Osteocyte (in vitro differentiated cells): ENCODE measurements at regions not wholly inside any gene's neighbourhood (a gene's known extent, or its start where the extent isn't known, plus 50 kb on each side); places are given as distances from the start of the nearest gene placed in this dataset.
A peak's percentile ranks its signal among the peaks of the same experiment; 100 is the strongest.

Source experiments
- DNase-seq: peaks from one replicate; pipeline ENCODE4 v3.0.0; 2021; ENCODE audit warnings: mixed read lengths; ENCODE audit not compliant: unreplicated experiment; ENCODE audit errors: extremely low spot score
- H3K27ac Mint-ChIP-seq: one replicate; pipeline ENCODE4 v1.8.0; 2021; ENCODE audit warnings: mild to moderate bottlenecking, mixed read lengths; ENCODE audit not compliant: unreplicated experiment
- H3K27me3 Mint-ChIP-seq: one replicate; pipeline ENCODE4 v1.8.0; 2021; ENCODE audit warnings: mixed read lengths; ENCODE audit not compliant: unreplicated experiment
- H3K36me3 Mint-ChIP-seq: one replicate; pipeline ENCODE4 v1.8.0; 2021; ENCODE audit warnings: mixed read lengths; ENCODE audit not compliant: unreplicated experiment
- H3K4me1 Mint-ChIP-seq: one replicate; pipeline ENCODE4 v1.8.0; 2021; ENCODE audit warnings: mixed read lengths; ENCODE audit not compliant: unreplicated experiment
- H3K4me3 Mint-ChIP-seq: one replicate; pipeline ENCODE4 v1.8.0; 2021; ENCODE audit warnings: mild to moderate bottlenecking, moderate library complexity, mixed read lengths; ENCODE audit not compliant: unreplicated experiment
- H3K9me3 Mint-ChIP-seq: one replicate; pipeline ENCODE4 v1.8.0; 2021; ENCODE audit warnings: mixed read lengths; ENCODE audit not compliant: unreplicated experiment
- CTCF ChIP-seq: fragments of 200-600 bp; sonication (generic); IDR thresholded peaks from 2 replicates; pipeline ENCODE4 v1.5.0; 2021; ENCODE audit warnings: antibody characterized with exemption, mild to moderate bottlenecking, moderate library complexity

- H3K36me3 Mint-ChIP-seq: no peaks in the 10 kb centered on the region
- no peak for DNase-seq
- no peaks in the 10 kb centered on the region for H3K9me3 Mint-ChIP-seq
- H3K4me1 Mint-ChIP-seq: peaks cover 15% of the 10 kb centered on the region
- no peak overlapping the region for H3K4me3 Mint-ChIP-seq
- no peak overlapping the region for H3K27ac Mint-ChIP-seq
- H3K27me3 Mint-ChIP-seq: peaks cover under 1% of the 10 kb centered on the region
- TF ChIP-seq CTCF: no peak
These were observed 174.6 kb downstream of the ABCA8 start for GRCh38 chr17:68780596-68780995.

GRCh38 chr17:68778726-68779125 is 176.5 kb downstream of the ABCA8 start:
- no peaks in the 10 kb centered on the region for H3K27me3 Mint-ChIP-seq
- no peak for DNase-seq
- no peak overlapping the region for H3K4me3 Mint-ChIP-seq
- H3K36me3 Mint-ChIP-seq: no peaks in the 10 kb centered on the region
- TF ChIP-seq CTCF: no peak
- H3K9me3 Mint-ChIP-seq: no peaks in the 10 kb centered on the region
- no peak overlapping the region for H3K27ac Mint-ChIP-seq
- H3K4me1 Mint-ChIP-seq: peaks cover 19% of the 10 kb centered on the region

GRCh38 chr17:68777856-68778694 is 176.9 kb upstream of the FAM20A start:
- Mint-ChIP-seq H3K9me3 (no peaks in the 10 kb centered on the region), H3K27ac (no peak overlapping the region), H3K4me3 (no peak overlapping the region), H3K4me1 (peaks cover 19% of the 10 kb centered on the region), H3K27me3 (no peaks in the 10 kb centered on the region), H3K36me3 (no peaks in the 10 kb centered on the region)
- no peak for TF ChIP-seq CTCF
- no peak for DNase-seq

- no peak overlapping the region for H3K27ac Mint-ChIP-seq
- TF ChIP-seq CTCF: peak; percentile 87
- no peaks in the 10 kb centered on the region for H3K36me3 Mint-ChIP-seq
- H3K4me1 Mint-ChIP-seq: peaks cover 16% of the 10 kb centered on the region
- no peaks in the 10 kb centered on the region for H3K27me3 Mint-ChIP-seq
- H3K9me3 Mint-ChIP-seq: no peaks in the 10 kb centered on the region
- no peak for DNase-seq
- H3K4me3 Mint-ChIP-seq: no peak overlapping the region
These were observed 176.2 kb upstream of the FAM20A start for GRCh38 chr17:68777243-68777855.

GRCh38 chr17:68776451-68776850 is 175.3 kb upstream of the FAM20A start:
- H3K36me3 Mint-ChIP-seq: no peaks in the 10 kb centered on the region
- no peak overlapping the region for H3K4me3 Mint-ChIP-seq
- no peaks in the 10 kb centered on the region for H3K27me3 Mint-ChIP-seq
- H3K9me3 Mint-ChIP-seq: no peaks in the 10 kb centered on the region
- no peak for DNase-seq
- no peak overlapping the region for H3K27ac Mint-ChIP-seq
- no peak for TF ChIP-seq CTCF
- peaks cover 20% of the 10 kb centered on the region for H3K4me1 Mint-ChIP-seq
